Neural cell (in vitro differentiated cells): ENCODE measurements at regions not wholly inside any gene's neighbourhood (a gene's known extent, or its start where the extent isn't known, plus 50 kb on each side); places are given as distances from the start of the nearest gene placed in this dataset.

Experiments used
- H2AFZ ChIP-seq: fragments of 200-600, 300-800 bp; sonication (generic), shearing (Covaris generic); 2 replicates; pipeline ENCODE4 v1.6.0; 2014; ENCODE audit warnings: low read depth, mild to moderate bottlenecking, antibody characterized with exemption, low read length, moderate library complexity
- H3F3A ChIP-seq: fragments of 200-600 bp; shearing (Covaris generic); 2 replicates; pipeline ENCODE4 v1.6.1; 2016; ENCODE audit warnings: mild to moderate bottlenecking, moderate library complexity, mixed read lengths, antibody characterized with exemption, low read length; ENCODE audit not compliant: insufficient read depth, poor library complexity, severe bottlenecking
- H3K27ac ChIP-seq: fragments of 200-600, 300-800 bp; sonication (generic), shearing (Covaris generic); 2 replicates; pipeline ENCODE4 v1.5.1; 2014; ENCODE audit warnings: mild to moderate bottlenecking, low read length, moderate library complexity
- H3K27me3 ChIP-seq: fragments of 300-800, 200-600 bp; sonication (generic), shearing (Covaris generic); 2 replicates; pipeline ENCODE4 v1.6.0; 2014; ENCODE audit warnings: mild to moderate bottlenecking, low read depth, low read length, moderate library complexity; ENCODE audit not compliant: insufficient read depth
- H3K36me3 ChIP-seq: fragments of 300-800, 200-600 bp; sonication (generic), shearing (Covaris generic); 2 replicates; pipeline ENCODE4 v1.5.1; 2014; ENCODE audit warnings: mild to moderate bottlenecking, antibody characterized with exemption, low read length, moderate library complexity; ENCODE audit not compliant: insufficient read depth
- H3K4me2 ChIP-seq: fragments of 300-800, 200-600 bp; sonication (generic), shearing (Covaris generic); 2 replicates; pipeline ENCODE4 v1.6.0; 2014; ENCODE audit warnings: mild to moderate bottlenecking, low read length
- H3K4me3 ChIP-seq: fragments of 300-800, 200-600 bp; sonication (generic), shearing (Covaris generic); 2 replicates; pipeline ENCODE4 v1.5.1; 2014; ENCODE audit warnings: mild to moderate bottlenecking, low read length, moderate library complexity
- H3K79me2 ChIP-seq: fragments of 200-600 bp; shearing (Covaris generic); replicated peaks from 2 replicates; pipeline ENCODE4 v1.6.0; 2014; ENCODE audit warnings: mild to moderate bottlenecking, low read length, moderate library complexity; ENCODE audit not compliant: insufficient read depth
- H3K9ac ChIP-seq: fragments of 300-800, 200-600 bp; sonication (generic), shearing (Covaris generic); 2 replicates; pipeline ENCODE4 v1.6.1; 2016; ENCODE audit warnings: mild to moderate bottlenecking, low read length, mixed read lengths
- H3K9me2 ChIP-seq: fragments of 200-600 bp; shearing (Covaris generic); 2 replicates; pipeline ENCODE4 v1.6.1; 2016; ENCODE audit warnings: mild to moderate bottlenecking, low read length, mixed read lengths; ENCODE audit not compliant: insufficient read depth
- H3K9me3 ChIP-seq: fragments of 200-600, 300-800 bp; sonication (generic), shearing (Covaris generic); 2 replicates; pipeline ENCODE4 v1.6.1; 2016; ENCODE audit warnings: mild to moderate bottlenecking, mixed run types, low read length, moderate library complexity, mixed read lengths
- H4K20me1 ChIP-seq: fragments of 200-600 bp; shearing (Covaris generic); 2 replicates; pipeline ENCODE4 v1.6.1; 2016; ENCODE audit warnings: mild to moderate bottlenecking, mixed run types; ENCODE audit not compliant: insufficient read depth
- CTCF ChIP-seq: fragments of 450-650 bp; IDR thresholded peaks from 2 replicates; pipeline ENCODE4 v1.5.1; 2014; ENCODE audit warnings: antibody characterized with exemption, mild to moderate bottlenecking, moderate library complexity; ENCODE audit not compliant: poor library complexity, severe bottlenecking
- EP300 ChIP-seq: fragments of 450-650 bp; conservative IDR thresholded peaks from 2 replicates; pipeline ENCODE4 v1.6.1; 2014; ENCODE audit warnings: antibody characterized with exemption, mild to moderate bottlenecking, moderate library complexity; ENCODE audit not compliant: poor library complexity, severe bottlenecking
- EZH2 ChIP-seq: fragments of 200-600, 300-800 bp; shearing (Covaris generic), sonication (generic); IDR thresholded peaks from 2 replicates; pipeline ENCODE4 v1.6.1; 2014; ENCODE audit warnings: antibody characterized with exemption, low read length, borderline replicate concordance, mild to moderate bottlenecking; ENCODE audit not compliant: insufficient read depth, poor library complexity, severe bottlenecking
- MXI1 ChIP-seq: fragments of 450-650 bp; conservative IDR thresholded peaks from 2 replicates; pipeline ENCODE4 v1.6.1; 2014; ENCODE audit warnings: antibody characterized with exemption, mild to moderate bottlenecking; ENCODE audit not compliant: poor library complexity, severe bottlenecking
- POLR2AphosphoS5 ChIP-seq: IDR thresholded peaks from 2 replicates; pipeline ENCODE4 v1.6.1; 2012
- RAD21 ChIP-seq: fragments of 450-650 bp; conservative IDR thresholded peaks from 2 replicates; pipeline ENCODE4 v1.6.1; 2014; ENCODE audit warnings: antibody characterized with exemption, mild to moderate bottlenecking, moderate library complexity
- SMC3 ChIP-seq: fragments of 450-650 bp; conservative IDR thresholded peaks from 2 replicates; pipeline ENCODE4 v1.6.1; 2014; ENCODE audit warnings: antibody characterized with exemption, mild to moderate bottlenecking, moderate library complexity; ENCODE audit not compliant: poor library complexity
- TAF1 ChIP-seq: IDR thresholded peaks from 2 replicates; pipeline ENCODE4 v1.6.1; 2012; ENCODE audit warnings: low read depth
- TF ChIP-seq, protein P1 (sequence below): IDR thresholded peaks from 2 replicates; pipeline ENCODE4 v1.6.1; 2012; ENCODE audit warnings: borderline replicate concordance

- Histone ChIP-seq H3K4me3 (no peak overlapping the region), H3K36me3 (no peaks in the 10 kb centered on the region), H3K27me3 (no peaks in the 10 kb centered on the region), H3K4me2 (no peak overlapping the region), H3K9me2 (no peaks in the 10 kb centered on the region), H3K9ac (no peak overlapping the region), H4K20me1 (no peaks in the 10 kb centered on the region), H2AFZ (no peak overlapping the region), H3K27ac (no peak overlapping the region), H3K79me2 (no peaks in the 10 kb centered on the region), H3F3A (no peaks in the 10 kb centered on the region), H3K9me3 (no peaks in the 10 kb centered on the region)
- TF ChIP-seq POLR2AphosphoS5, result no peak
- TF ChIP-seq EZH2, result no peak
- TF ChIP-seq, protein P1, sequence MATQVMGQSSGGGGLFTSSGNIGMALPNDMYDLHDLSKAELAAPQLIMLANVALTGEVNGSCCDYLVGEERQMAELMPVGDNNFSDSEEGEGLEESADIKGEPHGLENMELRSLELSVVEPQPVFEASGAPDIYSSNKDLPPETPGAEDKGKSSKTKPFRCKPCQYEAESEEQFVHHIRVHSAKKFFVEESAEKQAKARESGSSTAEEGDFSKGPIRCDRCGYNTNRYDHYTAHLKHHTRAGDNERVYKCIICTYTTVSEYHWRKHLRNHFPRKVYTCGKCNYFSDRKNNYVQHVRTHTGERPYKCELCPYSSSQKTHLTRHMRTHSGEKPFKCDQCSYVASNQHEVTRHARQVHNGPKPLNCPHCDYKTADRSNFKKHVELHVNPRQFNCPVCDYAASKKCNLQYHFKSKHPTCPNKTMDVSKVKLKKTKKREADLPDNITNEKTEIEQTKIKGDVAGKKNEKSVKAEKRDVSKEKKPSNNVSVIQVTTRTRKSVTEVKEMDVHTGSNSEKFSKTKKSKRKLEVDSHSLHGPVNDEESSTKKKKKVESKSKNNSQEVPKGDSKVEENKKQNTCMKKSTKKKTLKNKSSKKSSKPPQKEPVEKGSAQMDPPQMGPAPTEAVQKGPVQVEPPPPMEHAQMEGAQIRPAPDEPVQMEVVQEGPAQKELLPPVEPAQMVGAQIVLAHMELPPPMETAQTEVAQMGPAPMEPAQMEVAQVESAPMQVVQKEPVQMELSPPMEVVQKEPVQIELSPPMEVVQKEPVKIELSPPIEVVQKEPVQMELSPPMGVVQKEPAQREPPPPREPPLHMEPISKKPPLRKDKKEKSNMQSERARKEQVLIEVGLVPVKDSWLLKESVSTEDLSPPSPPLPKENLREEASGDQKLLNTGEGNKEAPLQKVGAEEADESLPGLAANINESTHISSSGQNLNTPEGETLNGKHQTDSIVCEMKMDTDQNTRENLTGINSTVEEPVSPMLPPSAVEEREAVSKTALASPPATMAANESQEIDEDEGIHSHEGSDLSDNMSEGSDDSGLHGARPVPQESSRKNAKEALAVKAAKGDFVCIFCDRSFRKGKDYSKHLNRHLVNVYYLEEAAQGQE, result no peak
- no peak for TF ChIP-seq MXI1
- TF ChIP-seq TAF1, result no peak
- TF ChIP-seq CTCF, result no peak
- TF ChIP-seq EP300, result no peak
- TF ChIP-seq RAD21, result no peak
- no peak for TF ChIP-seq SMC3
Measured at GRCh38 chr2:48906633-48907032, 151.1 kb upstream of the LHCGR start.

DNA sequence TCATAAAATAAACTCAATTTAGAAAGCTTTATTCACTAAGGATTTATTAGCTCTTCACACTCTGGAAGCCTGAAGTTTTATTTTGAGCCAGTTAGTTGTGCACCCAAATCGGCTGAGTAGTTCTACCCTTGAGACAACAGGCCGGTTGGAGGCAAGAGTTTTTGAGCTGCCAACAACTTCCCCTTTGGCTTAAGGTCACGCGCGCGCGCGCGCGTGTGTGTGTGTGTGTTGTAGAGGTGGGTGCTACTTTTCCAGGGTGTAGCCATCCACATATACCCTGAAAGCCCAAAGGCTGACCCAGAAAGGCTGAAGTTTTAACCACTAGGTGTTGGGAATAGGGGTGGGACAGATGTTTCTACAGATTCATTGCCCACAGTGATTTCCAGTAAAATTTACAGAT is 150.2 kb upstream of the LHCGR start:
- H3K4me2 ChIP-seq, result no peak overlapping the region
- no peaks in the 10 kb centered on the region for H4K20me1 ChIP-seq
- H3K79me2 ChIP-seq, result no peaks in the 10 kb centered on the region
- H3K9me2 ChIP-seq, result no peaks in the 10 kb centered on the region
- no peak overlapping the region for H2AFZ ChIP-seq
- no peak overlapping the region for H3K27ac ChIP-seq
- no peaks in the 10 kb centered on the region for H3K36me3 ChIP-seq
- H3K4me3 ChIP-seq, result no peak overlapping the region
- H3K9me3 ChIP-seq, result no peaks in the 10 kb centered on the region
- TF ChIP-seq RAD21 (no peak), MXI1 (no peak), EP300 (no peak), CTCF (no peak), TAF1 (no peak), SMC3 (no peak), POLR2AphosphoS5 (no peak), EZH2 (no peak)
- TF ChIP-seq, protein P1, result no peak
- no peaks in the 10 kb centered on the region for H3K27me3 ChIP-seq
- no peak overlapping the region for H3K9ac ChIP-seq
- H3F3A ChIP-seq, result no peaks in the 10 kb centered on the region
